ENCODE measurements at regions not wholly inside any gene's neighbourhood (a gene's known extent, or its start where the extent isn't known, plus 50 kb on each side); places are given as distances from the start of the nearest gene placed in this dataset.
A peak's percentile ranks its signal among the peaks of the same experiment; 100 is the strongest.
"Not testable (repeated sequence)": the region's sequence is repeated elsewhere in the genome, so short reads cannot be mapped to it uniquely, and the experiment has no call there.

DNA sequence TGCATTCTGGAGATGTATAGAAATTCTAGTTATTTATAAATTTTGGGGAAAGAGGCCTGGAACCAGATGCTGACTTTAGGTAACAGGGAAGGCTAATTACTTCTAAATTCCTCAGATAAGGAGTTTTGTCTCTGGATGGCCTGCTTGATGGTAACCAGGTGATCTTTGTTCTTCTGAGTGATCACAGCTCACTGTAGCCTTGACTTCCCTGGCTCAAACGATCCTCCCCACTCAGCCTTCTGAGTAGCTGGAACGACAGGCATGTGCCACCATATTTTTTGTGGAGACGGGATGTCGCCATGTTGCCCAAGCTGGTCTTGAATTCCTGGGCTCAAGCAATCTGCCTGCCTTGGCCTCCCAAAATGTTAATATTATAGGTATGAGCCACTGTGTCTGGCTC, 54.4 kb upstream of the MSH6 start:
- no peak overlapping the region for H3K4me3 Mint-ChIP-seq
- H3K27ac Mint-ChIP-seq: no peak overlapping the region
- peaks cover 0 to 2% of the 10 kb centered on the region in 2 donors for H3K9me3 Mint-ChIP-seq
- peaks cover 19 to 36% of the 10 kb centered on the region in 2 donors for H3K4me1 Mint-ChIP-seq
- peaks cover 0 to 3% of the 10 kb centered on the region in 2 donors for H3K36me3 Mint-ChIP-seq
- no peak for DNase-seq
- ATAC-seq (replicated peaks): no peak
- H3K27me3 Mint-ChIP-seq: no peaks in the 10 kb centered on the region

GRCh38 chr2:47727956-47728355, 55.0 kb upstream of the MSH6 start:
- ATAC-seq (replicated peaks) (no peak), DNase-seq (no peak)
- H3K4me1 Mint-ChIP-seq: peaks cover 25 to 42% of the 10 kb centered on the region in 2 donors
- no peak overlapping the region for H3K4me3 Mint-ChIP-seq
- H3K9me3 Mint-ChIP-seq: peaks cover 0 to 4% of the 10 kb centered on the region in 2 donors
- peaks cover 0 to 3% of the 10 kb centered on the region in 2 donors for H3K36me3 Mint-ChIP-seq
- no peaks in the 10 kb centered on the region for H3K27me3 Mint-ChIP-seq
- H3K27ac Mint-ChIP-seq: no peak overlapping the region

DNA sequence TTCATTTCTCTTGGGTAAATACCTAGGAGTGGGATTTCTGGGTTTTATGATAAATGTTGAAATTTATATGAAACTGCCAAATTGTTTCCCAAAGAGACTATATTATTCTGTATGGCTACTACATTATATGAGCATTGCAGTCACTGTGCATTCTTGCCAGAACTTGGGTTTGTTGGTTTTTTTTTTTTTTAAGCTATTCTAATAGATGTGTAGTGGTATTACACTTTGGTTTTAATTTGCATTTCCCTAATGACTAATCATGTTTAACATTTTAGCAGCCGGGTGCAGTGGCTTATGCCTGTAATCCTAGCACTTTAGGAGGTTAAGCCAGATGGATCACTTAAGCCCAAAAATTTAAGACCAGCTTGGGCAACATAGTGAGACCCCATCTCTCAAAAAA, 56.0 kb upstream of the MSH6 start:
- not testable (repeated sequence) for H3K9me3 Mint-ChIP-seq; ATAC-seq (replicated peaks); H3K27ac Mint-ChIP-seq; H3K36me3 Mint-ChIP-seq; H3K4me3 Mint-ChIP-seq; H3K27me3 Mint-ChIP-seq; DNase-seq
- peaks cover 28 to 45% of the 10 kb centered on the region in 2 donors for H3K4me1 Mint-ChIP-seq

- DNase-seq (no peak), ATAC-seq (replicated peaks) (peak; percentile 24)
- no peak overlapping the region for H3K4me3 Mint-ChIP-seq
- H3K36me3 Mint-ChIP-seq: peaks cover 0 to 3% of the 10 kb centered on the region in 2 donors
- peaks cover 0 to 4% of the 10 kb centered on the region in 2 donors for H3K9me3 Mint-ChIP-seq
- peaks cover 30 to 51% of the 10 kb centered on the region in 2 donors for H3K4me1 Mint-ChIP-seq
- peak overlapping the region; percentile 98 for H3K27ac Mint-ChIP-seq
- no peaks in the 10 kb centered on the region for H3K27me3 Mint-ChIP-seq
Measured at GRCh38 chr2:47725808-47726207, 57.1 kb upstream of the MSH6 start.

DNA sequence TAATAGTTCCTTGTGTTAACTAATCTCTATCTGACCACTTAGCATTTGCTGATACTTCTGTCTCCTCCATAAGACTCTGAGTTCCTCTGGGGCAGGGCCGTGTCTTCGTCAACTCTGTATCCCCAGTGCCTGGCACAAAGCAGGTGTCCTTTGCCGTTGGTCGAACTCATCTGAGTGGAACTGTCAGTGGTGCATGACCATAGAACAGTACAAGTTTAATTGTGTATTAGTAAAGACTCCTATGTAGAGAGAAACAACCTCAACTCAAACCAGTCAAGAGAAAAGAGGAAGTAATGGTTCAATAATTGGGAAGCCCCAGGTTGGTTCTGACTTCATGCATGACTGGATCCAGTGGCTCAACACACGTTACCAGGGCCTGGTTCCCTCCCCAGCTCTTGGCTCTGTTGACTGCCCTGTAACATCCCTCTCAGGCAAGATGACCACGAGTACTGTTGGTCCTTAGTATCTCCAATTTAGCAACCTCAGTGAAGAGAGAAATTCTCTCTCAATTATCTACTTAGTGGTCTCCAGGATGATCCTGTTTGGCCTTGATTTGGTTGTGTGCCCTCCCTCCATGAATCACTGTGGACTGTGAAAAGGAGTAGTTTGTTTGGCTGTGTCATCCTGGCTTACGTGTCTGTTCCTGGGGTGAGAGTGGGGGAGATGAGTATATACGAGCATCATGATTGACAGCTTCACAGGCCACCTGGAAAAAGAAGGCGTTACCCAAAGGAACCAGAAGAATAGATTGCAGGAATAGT, 58.5 kb upstream of the MSH6 start:
- H3K27ac Mint-ChIP-seq: peak overlapping the region; percentile 98

DNA sequence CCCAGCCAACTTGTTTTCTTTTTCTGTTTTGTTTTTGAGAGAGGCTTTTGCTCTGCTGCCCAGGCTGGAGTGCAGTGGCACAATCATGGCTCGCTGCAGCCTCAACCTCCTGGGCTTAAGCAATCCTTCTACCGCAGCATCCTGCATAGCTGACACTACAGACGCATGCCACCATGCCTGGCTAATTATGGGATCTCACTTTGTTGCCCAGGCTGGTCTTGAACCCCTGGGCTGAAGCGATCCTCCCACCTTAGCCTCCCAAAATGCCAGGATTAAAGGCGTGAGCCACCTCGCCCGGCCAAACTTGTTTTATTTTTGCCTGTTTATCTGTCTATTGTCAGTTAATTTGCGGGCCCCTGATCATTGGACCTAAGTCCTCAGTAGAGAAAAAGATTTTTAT, 61.6 kb upstream of the MSH6 start:
- Mint-ChIP-seq H3K27me3 (no peaks in the 10 kb centered on the region), H3K9me3 (peaks cover 0 to 2% of the 10 kb centered on the region in 2 donors), H3K36me3 (no peaks in the 10 kb centered on the region), H3K4me3 (no peak overlapping the region), H3K27ac (no peak overlapping the region), H3K4me1 (peaks cover 44 to 70% of the 10 kb centered on the region in 2 donors)
- no peak for DNase-seq
- ATAC-seq (replicated peaks): no peak

More for the DNA sequence above, 58.5 kb upstream of the MSH6 start:
- ATAC-seq (replicated peaks) (peak; percentile 90 to 92), DNase-seq (peak; percentile 86)
- Mint-ChIP-seq H3K4me3 (peak overlapping the region; percentile 10 to 69), H3K27me3 (no peaks in the 10 kb centered on the region), H3K9me3 (peaks cover 0 to 3% of the 10 kb centered on the region in 2 donors), H3K36me3 (peaks cover 0 to 2% of the 10 kb centered on the region in 2 donors), H3K4me1 (peaks cover 37 to 66% of the 10 kb centered on the region in 2 donors)

DNA sequence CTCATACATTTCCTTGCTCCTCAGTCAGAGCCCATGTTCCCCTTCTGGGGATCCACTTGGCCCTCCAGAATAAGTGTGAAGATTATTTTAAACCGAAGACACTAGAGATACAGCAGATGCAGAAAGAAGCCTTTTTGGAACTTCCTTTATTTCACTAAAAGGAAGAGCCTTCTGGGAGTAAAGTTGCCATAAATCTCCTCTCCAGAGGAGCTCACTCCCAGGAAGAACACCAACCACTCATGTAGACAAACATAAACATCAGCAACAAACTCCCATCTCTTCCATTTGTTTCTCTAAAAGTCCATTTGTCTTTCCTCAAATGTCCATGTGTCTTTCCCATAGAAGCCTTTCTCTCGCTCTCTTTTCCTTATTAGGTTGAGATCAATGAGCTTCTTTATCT, 62.4 kb upstream of the MSH6 start:
- peaks cover 0 to 2% of the 10 kb centered on the region in 2 donors for H3K9me3 Mint-ChIP-seq

GRCh38 chr2:47720036-47720435, 62.9 kb upstream of the MSH6 start:
- Mint-ChIP-seq H3K4me3 (no peak overlapping the region), H3K36me3 (no peaks in the 10 kb centered on the region), H3K27ac (peak overlapping the region; percentile 72), H3K27me3 (no peaks in the 10 kb centered on the region), H3K4me1 (peaks cover 40 to 62% of the 10 kb centered on the region in 2 donors), H3K9me3 (peaks cover 0 to 2% of the 10 kb centered on the region in 2 donors)
- ATAC-seq (replicated peaks) (no peak), DNase-seq (no peak)

More for the DNA sequence above, 62.4 kb upstream of the MSH6 start:
- Mint-ChIP-seq H3K27ac (peak overlapping the region; percentile 72), H3K36me3 (no peaks in the 10 kb centered on the region), H3K4me1 (peaks cover 44 to 68% of the 10 kb centered on the region in 2 donors), H3K27me3 (no peaks in the 10 kb centered on the region), H3K4me3 (no peak overlapping the region)
- no peak for DNase-seq
- no peak for ATAC-seq (replicated peaks)

DNA sequence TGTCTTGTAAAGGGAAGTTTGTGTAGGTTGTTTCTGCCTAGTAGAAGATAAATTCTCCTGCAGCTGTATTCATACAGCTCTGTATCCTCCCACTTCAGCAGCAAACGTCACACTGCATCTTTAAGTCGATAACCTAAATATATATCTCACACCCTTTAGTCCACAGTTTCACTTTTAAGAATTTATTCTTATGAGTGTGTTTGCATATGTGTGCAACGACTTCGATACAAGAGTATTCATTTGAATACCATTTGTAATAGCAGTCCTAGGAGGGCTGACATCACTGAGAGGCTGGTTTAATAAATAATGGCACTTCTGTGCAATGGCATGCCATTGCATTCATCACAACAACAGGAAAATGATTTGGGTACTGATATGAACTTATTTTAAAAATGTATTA, 63.8 kb upstream of the MSH6 start:
- peak overlapping the region; percentile 59 for H3K27ac Mint-ChIP-seq
- ATAC-seq (replicated peaks): peak; percentile 79 to 85
- peaks cover 0 to 2% of the 10 kb centered on the region in 2 donors for H3K9me3 Mint-ChIP-seq
- H3K27me3 Mint-ChIP-seq: no peaks in the 10 kb centered on the region
- H3K4me1 Mint-ChIP-seq: peaks cover 33 to 53% of the 10 kb centered on the region in 2 donors
- peak overlapping the region; percentile 8 to 14 for H3K4me3 Mint-ChIP-seq
- H3K36me3 Mint-ChIP-seq: no peaks in the 10 kb centered on the region
- no peak for DNase-seq

- H3K27me3 Mint-ChIP-seq; ATAC-seq (replicated peaks); H3K36me3 Mint-ChIP-seq; H3K9me3 Mint-ChIP-seq; H3K27ac Mint-ChIP-seq; DNase-seq; H3K4me3 Mint-ChIP-seq: not testable (repeated sequence)
- H3K4me1 Mint-ChIP-seq: peaks cover 21 to 38% of the 10 kb centered on the region in 2 donors
Measured at GRCh38 chr2:47716307-47716706, 66.6 kb upstream of the MSH6 start.

DNA sequence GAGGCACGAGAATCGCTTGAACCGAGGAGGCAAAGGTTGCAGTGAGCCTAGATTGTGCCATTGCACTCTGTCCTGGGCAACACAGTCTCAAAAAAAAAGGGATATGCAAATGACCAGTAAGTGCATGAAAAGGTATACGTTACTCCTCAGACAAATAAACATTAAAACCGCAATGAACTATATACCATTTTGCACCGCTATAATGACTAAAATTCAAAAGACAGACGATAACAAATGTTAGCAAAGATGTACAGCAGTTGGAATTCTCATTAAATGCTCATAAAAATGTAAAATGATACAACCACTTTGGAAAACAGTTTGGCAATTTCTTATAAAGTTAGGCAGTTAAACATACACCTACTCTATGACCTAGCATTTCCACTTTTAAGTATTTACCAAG, 67.4 kb upstream of the MSH6 start:
- Mint-ChIP-seq H3K27ac (no peak overlapping the region), H3K9me3 (no peaks in the 10 kb centered on the region), H3K36me3 (no peaks in the 10 kb centered on the region), H3K27me3 (no peaks in the 10 kb centered on the region), H3K4me1 (peaks cover 17 to 30% of the 10 kb centered on the region in 2 donors), H3K4me3 (no peak overlapping the region)
- DNase-seq (no peak), ATAC-seq (replicated peaks) (no peak)

DNA sequence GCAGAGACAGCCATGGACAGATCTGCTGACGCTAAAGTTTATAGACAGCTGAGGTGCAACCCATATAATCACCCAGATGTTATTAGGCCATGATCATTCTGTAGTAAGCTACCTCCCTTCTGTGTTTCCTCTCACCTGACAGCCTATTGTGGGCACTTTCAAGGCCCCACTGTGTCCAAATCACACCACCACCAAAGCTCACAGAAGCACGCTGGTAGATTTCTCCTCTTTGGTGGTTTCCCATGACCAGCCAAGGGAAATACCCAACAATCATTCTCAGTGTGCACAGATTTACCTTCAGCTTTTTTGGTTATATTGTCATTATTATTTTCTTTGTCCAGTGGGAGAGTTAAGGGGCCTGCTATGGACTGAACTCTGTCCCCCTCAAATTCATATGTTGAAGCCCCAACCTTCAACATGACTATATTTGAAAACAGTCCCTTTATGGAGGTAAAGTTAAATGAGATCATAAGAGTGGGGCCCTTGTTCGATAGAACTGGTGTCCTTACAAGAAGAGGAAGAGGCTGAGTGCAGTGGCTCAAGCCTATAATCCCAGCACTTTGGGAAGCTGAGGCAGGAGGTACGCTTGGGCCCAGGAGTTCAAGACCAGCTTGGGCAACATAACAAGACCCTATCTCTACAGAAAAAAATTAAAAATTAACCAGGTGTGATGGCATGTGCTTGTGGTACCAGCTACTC, 74.0 kb upstream of the MSH6 start:
- Mint-ChIP-seq H3K4me3 (no peak overlapping the region), H3K9me3 (no peaks in the 10 kb centered on the region), H3K27ac (peak overlapping the region; percentile 92), H3K4me1 (peaks cover 18 to 27% of the 10 kb centered on the region in 2 donors), H3K36me3 (no peaks in the 10 kb centered on the region), H3K27me3 (no peaks in the 10 kb centered on the region)
- peak; percentile 94 to 98 for ATAC-seq (replicated peaks)
- peak; percentile 29 for DNase-seq

DNA sequence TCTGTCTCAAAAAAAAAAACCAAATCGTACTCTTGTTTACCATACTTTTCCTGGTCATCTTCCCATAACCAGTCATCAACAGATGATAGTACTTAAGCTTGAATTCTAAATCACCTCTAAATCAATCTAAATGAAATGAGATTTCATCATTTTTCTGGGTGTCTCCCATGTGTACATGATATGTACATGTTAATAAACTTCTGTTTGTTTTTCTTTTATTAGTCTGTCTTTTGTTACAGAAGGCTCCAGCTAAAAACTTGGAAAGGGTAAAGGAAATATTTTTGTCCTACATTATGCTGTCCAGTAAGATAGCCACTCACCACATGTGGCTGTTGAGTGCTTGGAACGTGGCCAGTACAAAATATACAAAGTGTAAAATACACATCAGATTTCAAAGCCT, 78.7 kb upstream of the MSH6 start:
- no peak overlapping the region for H3K27ac Mint-ChIP-seq
- DNase-seq (no peak), ATAC-seq (replicated peaks) (no peak)
- H3K4me1 Mint-ChIP-seq: peaks cover 12 to 27% of the 10 kb centered on the region in 2 donors
- no peaks in the 10 kb centered on the region for H3K36me3 Mint-ChIP-seq
- no peaks in the 10 kb centered on the region for H3K9me3 Mint-ChIP-seq
- no peak overlapping the region for H3K4me3 Mint-ChIP-seq
- H3K27me3 Mint-ChIP-seq: no peaks in the 10 kb centered on the region

- H3K27ac Mint-ChIP-seq: no peak overlapping the region
- H3K4me1 Mint-ChIP-seq: peaks cover 24 to 52% of the 10 kb centered on the region in 2 donors
- ATAC-seq (replicated peaks): no peak
Measured at GRCh38 chr2:47699533-47700215, 83.3 kb upstream of the MSH6 start.

More at GRCh38 chr2:47699533-47700215, 83.3 kb upstream of the MSH6 start:
- no peaks in the 10 kb centered on the region for H3K9me3 Mint-ChIP-seq
- no peak overlapping the region for H3K4me3 Mint-ChIP-seq
- H3K27me3 Mint-ChIP-seq: no peaks in the 10 kb centered on the region
- no peak for DNase-seq
- H3K36me3 Mint-ChIP-seq: no peaks in the 10 kb centered on the region

Measured in stimulated activated naive B cell treated with anti-CD40 and anti-IgM and Interleukin-4, amounts not matched to agents 10 μg/mL and 1 μg/mL and 100 μg/mL, for 72 hours (primary cell).